H9 (cell line): ENCODE measurements at regions not wholly inside any gene's neighbourhood (a gene's known extent, or its start where the extent isn't known, plus 50 kb on each side); places are given as distances from the start of the nearest gene placed in this dataset.

Experiments
- DNase-seq: peaks from one replicate; pipeline ENCODE4 v3.0.0-alpha.2; 2017
- H2AFZ ChIP-seq: one replicate; pipeline ENCODE4 v1.6.1; 2013; ENCODE audit warnings: mild to moderate bottlenecking, low read length, control low read depth, moderate library complexity
- H2AK5ac ChIP-seq: 2 replicates; pipeline ENCODE4 v1.6.1; 2013; ENCODE audit warnings: low read length, control low read depth, mixed read lengths; ENCODE audit not compliant: insufficient read length
- H2BK120ac ChIP-seq: one replicate; pipeline ENCODE4 v1.6.1; 2013; ENCODE audit warnings: low read depth, mild to moderate bottlenecking, low read length, control low read depth, inconsistent platforms; ENCODE audit not compliant: poor library complexity, severe bottlenecking
- H2BK12ac ChIP-seq: 2 replicates; pipeline ENCODE4 v1.6.1; 2013; ENCODE audit warnings: low read length, control low read depth, mixed read lengths, low read depth; ENCODE audit not compliant: insufficient read length
- H2BK15ac ChIP-seq: 2 replicates; pipeline ENCODE4 v1.6.1; 2013; ENCODE audit warnings: low read depth, low read length, control low read depth
- H2BK20ac ChIP-seq: one replicate; pipeline ENCODE4 v1.6.1; 2013; ENCODE audit warnings: low read depth, mild to moderate bottlenecking, low read length, control low read depth, inconsistent platforms; ENCODE audit not compliant: poor library complexity, severe bottlenecking
- H2BK5ac ChIP-seq: 2 replicates; pipeline ENCODE4 v1.6.1; 2013; ENCODE audit warnings: low read length, control low read depth, mixed read lengths; ENCODE audit not compliant: insufficient read length
- H3K14ac ChIP-seq: 2 replicates; pipeline ENCODE4 v1.6.1; 2013; ENCODE audit warnings: low read length, control low read depth; ENCODE audit not compliant: insufficient read depth
- H3K18ac ChIP-seq: 2 replicates; pipeline ENCODE4 v1.6.1; 2013; ENCODE audit warnings: low read depth, mild to moderate bottlenecking, mixed read lengths, low read length, control low read depth; ENCODE audit not compliant: insufficient read length
- H3K23ac ChIP-seq: 2 replicates; pipeline ENCODE4 v1.6.1; 2013; ENCODE audit warnings: low read length, control low read depth, mixed read lengths, low read depth; ENCODE audit not compliant: insufficient read length
- H3K23me2 ChIP-seq: 2 replicates; pipeline ENCODE4 v1.6.1; 2013; ENCODE audit warnings: low read depth, mild to moderate bottlenecking, mixed read lengths, low read length, control low read depth; ENCODE audit not compliant: insufficient read length, poor library complexity, severe bottlenecking
- H3K27ac ChIP-seq: 2 replicates; pipeline ENCODE4 v1.5.1; 2013; ENCODE audit warnings: low read length, control low read depth, mixed read lengths, low read depth; ENCODE audit not compliant: insufficient read length
- H3K27me3 ChIP-seq: 2 replicates; pipeline ENCODE4 v1.6.1; 2013; ENCODE audit warnings: low read length, control low read depth, inconsistent platforms; ENCODE audit not compliant: insufficient read depth
- H3K4ac ChIP-seq: 2 replicates; pipeline ENCODE4 v1.6.1; 2013; ENCODE audit warnings: low read depth, mild to moderate bottlenecking, control low read depth, inconsistent platforms, low read length, moderate library complexity
- H3K4me1 ChIP-seq: 2 replicates; pipeline ENCODE4 v1.6.1; 2013; ENCODE audit warnings: low read length, control low read depth, inconsistent platforms; ENCODE audit not compliant: insufficient read depth
- H3K4me2 ChIP-seq: 2 replicates; pipeline ENCODE4 v1.6.1; 2013; ENCODE audit warnings: low read length, control low read depth, mixed read lengths; ENCODE audit not compliant: insufficient read length, insufficient read depth
- H3K56ac ChIP-seq: 2 replicates; pipeline ENCODE4 v1.6.1; 2013; ENCODE audit warnings: low read depth, mild to moderate bottlenecking, mixed read lengths, low read length, control low read depth; ENCODE audit not compliant: insufficient read length
- H3K79me1 ChIP-seq: 2 replicates; pipeline ENCODE4 v1.6.1; 2013; ENCODE audit warnings: low read depth, mild to moderate bottlenecking, moderate library complexity, low read length, control low read depth, inconsistent platforms; ENCODE audit not compliant: insufficient read depth, poor library complexity, severe bottlenecking
- H3K79me2 ChIP-seq: 2 replicates; pipeline ENCODE4 v1.6.1; 2013; ENCODE audit warnings: low read length, control low read depth, inconsistent platforms; ENCODE audit not compliant: insufficient read depth
- H3K9ac ChIP-seq: 2 replicates; pipeline ENCODE4 v1.6.1; 2013; ENCODE audit warnings: low read length, control low read depth, mixed read lengths; ENCODE audit not compliant: insufficient read length; ENCODE audit errors: extremely low read depth
- H3K9me3 ChIP-seq: one replicate; pipeline ENCODE4 v1.6.1; 2013; ENCODE audit warnings: low read depth, low read length, inconsistent platforms; ENCODE audit not compliant: control insufficient read depth
- H3T11ph ChIP-seq: one replicate; pipeline ENCODE4 v1.6.1; 2013; ENCODE audit warnings: mild to moderate bottlenecking, low read length, control low read depth, inconsistent platforms
- H4K20me1 ChIP-seq: one replicate; pipeline ENCODE4 v1.6.1; 2013; ENCODE audit not compliant: control insufficient read depth, insufficient read length, insufficient read depth
- H4K5ac ChIP-seq: 2 replicates; pipeline ENCODE4 v1.6.1; 2013; ENCODE audit warnings: low read depth, mild to moderate bottlenecking, mixed read lengths, low read length, control low read depth; ENCODE audit not compliant: insufficient read length
- H4K8ac ChIP-seq: replicated peaks from 2 replicates; pipeline ENCODE4 v1.6.1; 2013; ENCODE audit warnings: low read length, control low read depth, mixed read lengths, low read depth; ENCODE audit not compliant: insufficient read length
- H4K91ac ChIP-seq: 2 replicates; pipeline ENCODE4 v1.6.1; 2013; ENCODE audit warnings: low read depth, mild to moderate bottlenecking, moderate library complexity, mixed read lengths, low read length, control low read depth; ENCODE audit not compliant: insufficient read length
- H3K27ac Mint-ChIP-seq, 3 experiments: 2 replicates in 2 of 3; 3 replicates in 1 of 3; pipeline ENCODE4 v1.8.0; 2020 to 2021; ENCODE audit warnings: mixed read lengths in 3 of 3, mild to moderate bottlenecking in 1 of 3, moderate library complexity in 1 of 3
- H3K27me3 Mint-ChIP-seq: 2 replicates; pipeline ENCODE4 v1.8.0; 2021; ENCODE audit warnings: low read depth, mild to moderate bottlenecking, moderate library complexity, mixed read lengths
- H3K36me3 Mint-ChIP-seq, 3 experiments: 2 replicates in 2 of 3; 3 replicates in 1 of 3; pipeline ENCODE4 v1.8.0; 2020 to 2021; ENCODE audit warnings: low read depth in 3 of 3, mixed read lengths in 3 of 3; ENCODE audit not compliant: insufficient read depth in 1 of 3
- H3K4me1 Mint-ChIP-seq, 2 experiments: 2 replicates each; pipeline ENCODE4 v1.8.0; 2020; ENCODE audit warnings: mixed read lengths in 2 of 2
- H3K4me3 Mint-ChIP-seq, 2 experiments: 2 replicates in 1 of 2; 3 replicates in 1 of 2; pipeline ENCODE4 v1.8.0; 2020 to 2021; ENCODE audit warnings: mild to moderate bottlenecking in 2 of 2, mixed read lengths in 2 of 2, moderate library complexity in 1 of 2
- H3K9me3 Mint-ChIP-seq, 2 experiments: 2 replicates in 1 of 2; 3 replicates in 1 of 2; pipeline ENCODE4 v1.8.0; 2020; ENCODE audit warnings: mild to moderate bottlenecking in 2 of 2, mixed read lengths in 2 of 2, moderate library complexity in 1 of 2
- WGBS: extraction: QIAGEN DNeasy Blood & Tissue Kit; methylation state at CpG from one replicate; pipeline ENCODE4 v1.1.7; 2013; ENCODE audit warnings: missing lambda C conversion rate, low lambda C conversion rate, mixed read lengths; ENCODE audit not compliant: insufficient read length; ENCODE audit errors: extremely low coverage; 5-methylcytosine and 5-hydroxymethylcytosine counted together
- TF ChIP-seq, protein P1 (sequence below): fragments of 200-600 bp; sonication (generic); conservative IDR thresholded peaks from 3 replicates; pipeline ENCODE4 v1.8.0; 2021; ENCODE audit warnings: antibody characterized with exemption, mild to moderate bottlenecking

GRCh38 chr6:103042336-103042735 is 1648.8 kb downstream of the GRIK2 start:
- Histone ChIP-seq H2BK5ac (no peak overlapping the region), H3K4ac (no peak overlapping the region), H4K91ac (no peak overlapping the region), H4K20me1 (no peaks in the 10 kb centered on the region), H3T11ph (no peak overlapping the region), H3K9me3 (no peaks in the 10 kb centered on the region), H3K56ac (no peak overlapping the region), H2BK120ac (no peak overlapping the region), H3K18ac (no peak overlapping the region), H3K14ac (no peak overlapping the region), H3K23ac (no peak overlapping the region), H2BK12ac (no peak overlapping the region), H2AFZ (no peak overlapping the region), H3K27ac (no peak overlapping the region), H3K4me1 (no peaks in the 10 kb centered on the region), H3K79me1 (no peaks in the 10 kb centered on the region), H3K4me2 (no peak overlapping the region), H2AK5ac (no peak overlapping the region), H3K79me2 (no peaks in the 10 kb centered on the region), H3K23me2 (no peaks in the 10 kb centered on the region), H3K9ac (no peak overlapping the region), H2BK20ac (no peak overlapping the region), H4K8ac (no peak overlapping the region), H3K27me3 (no peaks in the 10 kb centered on the region), H2BK15ac (no peak overlapping the region), H4K5ac (no peak overlapping the region)
- Mint-ChIP-seq H3K4me3 (no peak overlapping the region), H3K4me1 (no peaks in the 10 kb centered on the region), H3K9me3 (peaks cover 5 to 6% of the 10 kb centered on the region in 2 experiments; a peak in 3 of 5 replicates), H3K36me3 (peaks cover 0 to 6% (median 0%) of the 10 kb centered on the region in 3 experiments; a peak in 2 of 7 replicates), H3K27ac (no peak overlapping the region), H3K27me3 (no peaks in the 10 kb centered on the region)
- no peak for DNase-seq
- TF ChIP-seq, protein P1, sequence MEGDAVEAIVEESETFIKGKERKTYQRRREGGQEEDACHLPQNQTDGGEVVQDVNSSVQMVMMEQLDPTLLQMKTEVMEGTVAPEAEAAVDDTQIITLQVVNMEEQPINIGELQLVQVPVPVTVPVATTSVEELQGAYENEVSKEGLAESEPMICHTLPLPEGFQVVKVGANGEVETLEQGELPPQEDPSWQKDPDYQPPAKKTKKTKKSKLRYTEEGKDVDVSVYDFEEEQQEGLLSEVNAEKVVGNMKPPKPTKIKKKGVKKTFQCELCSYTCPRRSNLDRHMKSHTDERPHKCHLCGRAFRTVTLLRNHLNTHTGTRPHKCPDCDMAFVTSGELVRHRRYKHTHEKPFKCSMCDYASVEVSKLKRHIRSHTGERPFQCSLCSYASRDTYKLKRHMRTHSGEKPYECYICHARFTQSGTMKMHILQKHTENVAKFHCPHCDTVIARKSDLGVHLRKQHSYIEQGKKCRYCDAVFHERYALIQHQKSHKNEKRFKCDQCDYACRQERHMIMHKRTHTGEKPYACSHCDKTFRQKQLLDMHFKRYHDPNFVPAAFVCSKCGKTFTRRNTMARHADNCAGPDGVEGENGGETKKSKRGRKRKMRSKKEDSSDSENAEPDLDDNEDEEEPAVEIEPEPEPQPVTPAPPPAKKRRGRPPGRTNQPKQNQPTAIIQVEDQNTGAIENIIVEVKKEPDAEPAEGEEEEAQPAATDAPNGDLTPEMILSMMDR: no peak
- WGBS: no CpG with 5 or more reads among the region's 5 CpGs
